NCI-H1417 treated with DMSO at 0.1 percent for 48 hours (cell line): ENCODE measurements at regions not wholly inside any gene's neighbourhood (a gene's known extent, or its start where the extent isn't known, plus 50 kb on each side); places are given as distances from the start of the nearest gene placed in this dataset.

Source experiments
- DNase-seq: peaks from one replicate; lab custom pipeline; 2025; lab: John Stamatoyannopoulos, UW

GRCh38 chr14:97395068-97395467 is 597.9 kb downstream of the VRK1 start:
- DNase-seq: no peak

DNA sequence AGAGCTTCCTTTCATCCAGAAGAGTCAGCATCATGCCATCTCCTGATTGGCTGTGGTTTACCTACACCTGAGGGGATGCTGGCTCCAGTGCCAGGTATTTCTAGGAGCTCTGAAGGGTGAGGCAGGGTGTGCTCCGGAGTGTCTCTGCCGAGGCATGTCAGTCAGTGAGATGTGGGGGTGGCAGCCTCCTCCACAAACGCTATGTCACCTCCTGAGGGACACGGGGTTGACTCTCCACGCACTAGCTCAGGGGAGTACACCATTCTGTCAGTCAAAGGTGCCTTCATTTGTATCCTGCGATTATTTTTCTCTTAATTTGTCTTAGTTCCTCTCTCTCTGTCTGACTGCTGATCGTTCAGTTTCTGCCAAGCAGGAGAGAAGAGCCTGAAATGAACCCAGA is 604.5 kb downstream of the VRK1 start:
- DNase-seq: no peak

DNA sequence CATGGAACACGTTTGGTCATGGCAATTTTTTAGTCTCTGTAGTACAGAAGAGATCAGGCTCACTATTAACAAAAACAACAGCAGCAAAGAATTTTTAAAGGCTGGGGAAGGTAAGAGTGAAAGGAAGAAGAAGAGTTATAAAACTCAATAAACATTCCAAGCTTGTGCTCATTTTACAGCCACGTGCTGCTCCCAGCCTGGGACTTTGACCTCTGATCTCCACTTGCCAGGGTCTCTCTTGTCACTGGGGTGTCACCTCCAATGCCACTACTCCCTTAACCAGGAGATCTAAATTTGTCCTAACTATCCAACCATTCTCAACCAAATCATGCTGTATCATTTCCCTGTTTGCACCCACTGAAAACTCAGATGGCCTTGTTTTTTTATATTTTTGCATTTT is 605.1 kb downstream of the VRK1 start:
- no peak for DNase-seq

DNA sequence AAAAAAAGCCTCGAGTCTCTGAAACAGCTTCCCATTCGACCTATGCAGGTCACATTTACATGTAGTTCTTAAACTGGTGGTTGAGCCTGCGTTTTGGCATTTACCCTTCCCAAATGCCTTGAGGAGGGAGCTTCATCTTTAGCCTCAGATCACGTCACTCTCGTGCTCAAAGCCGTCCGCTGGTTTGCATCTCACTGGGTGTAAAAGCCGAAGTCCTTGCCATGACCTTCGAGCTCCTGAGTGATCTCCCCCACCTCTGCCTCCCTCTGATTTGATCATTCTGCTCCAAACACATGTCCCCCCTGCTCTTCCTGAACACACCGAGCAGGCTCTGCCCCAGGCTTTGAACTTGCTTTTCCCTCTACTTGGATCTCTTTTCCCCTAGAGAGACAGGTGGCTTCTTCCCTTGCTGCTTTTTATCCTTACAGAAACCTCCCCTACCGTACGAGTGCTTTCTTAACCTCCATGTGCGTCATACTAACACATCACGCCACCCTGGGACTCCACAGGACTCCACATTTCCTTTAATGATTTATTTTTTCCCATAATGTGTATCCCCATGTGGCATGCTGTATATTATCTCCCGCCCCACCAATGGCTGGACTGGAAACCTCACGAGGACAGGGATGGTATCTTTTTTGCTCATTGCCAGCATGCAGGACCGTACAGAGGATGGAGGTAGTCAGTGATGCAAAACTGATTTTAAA is 610.7 kb downstream of the VRK1 start:
- DNase-seq: no peak

DNA sequence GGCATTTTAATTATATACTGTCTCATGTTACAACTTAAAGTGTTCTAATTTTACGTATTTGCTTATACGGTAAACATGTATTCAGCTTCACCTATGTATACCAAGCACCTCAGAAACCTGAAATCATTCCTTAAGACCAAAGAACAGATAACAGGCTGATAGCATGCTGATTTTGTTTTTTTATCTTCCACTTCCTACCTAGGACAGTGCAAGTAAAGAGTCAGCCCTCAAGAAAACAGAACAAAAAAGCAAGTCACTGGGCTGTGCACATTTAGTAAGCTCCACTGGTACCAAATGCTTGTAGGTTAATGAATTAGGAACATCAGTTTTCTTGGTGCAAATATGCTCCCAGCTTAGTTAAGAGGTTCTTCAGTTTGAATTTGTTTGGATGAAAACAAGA is 611.3 kb downstream of the VRK1 start:
- no peak for DNase-seq

GRCh38 chr14:97408937-97409815 is 612.0 kb downstream of the VRK1 start:
- no peak for DNase-seq

GRCh38 chr14:97410667-97411620 is 613.8 kb downstream of the VRK1 start:
- no peak for DNase-seq

- DNase-seq: no peak
These were observed 614.9 kb downstream of the VRK1 start for GRCh38 chr14:97411938-97412612.

GRCh38 chr14:97413022-97413539 is 615.9 kb downstream of the VRK1 start:
- no peak for DNase-seq

- DNase-seq: no peak
These were observed 617.0 kb downstream of the VRK1 start for GRCh38 chr14:97413966-97414717.

DNA sequence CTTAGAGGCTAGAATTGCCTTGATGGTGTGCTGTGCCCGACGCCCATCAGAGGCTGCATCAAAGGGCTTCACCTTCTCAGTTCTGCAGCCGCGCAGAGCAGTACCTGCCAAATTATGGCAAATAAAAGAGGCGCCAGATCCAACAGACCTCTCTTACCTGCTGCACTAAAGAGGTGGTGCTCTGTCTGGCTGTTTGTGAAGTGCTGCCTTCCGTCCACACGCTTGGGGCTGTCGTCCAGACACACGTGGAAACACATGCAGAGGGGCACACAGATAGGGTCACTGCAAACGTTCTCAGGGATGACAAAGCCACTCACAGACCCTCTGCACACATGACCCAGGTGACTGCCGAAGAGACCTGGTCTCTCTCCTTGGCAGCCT is 617.5 kb downstream of the VRK1 start:
- no peak for DNase-seq

DNA sequence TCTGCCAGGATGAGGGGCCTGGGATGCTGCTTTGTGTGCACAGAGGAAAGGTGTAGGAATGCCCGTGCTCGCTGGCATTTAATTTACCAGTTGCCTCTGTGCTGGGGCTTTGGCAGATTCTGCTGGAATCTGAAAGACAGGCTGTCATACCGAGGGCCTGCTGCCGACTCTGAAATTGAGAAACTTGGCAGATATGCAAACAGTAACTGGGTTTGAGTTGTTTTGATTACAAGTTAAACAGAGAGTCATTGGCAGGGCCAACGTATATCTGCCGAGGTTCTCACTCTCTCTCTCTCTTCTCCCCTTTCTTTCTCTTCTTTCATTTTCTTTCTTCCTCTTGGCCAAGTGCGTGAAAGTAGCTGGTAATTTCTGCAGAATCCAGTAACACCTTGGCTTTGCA is 618.7 kb downstream of the VRK1 start:
- no peak for DNase-seq

DNA sequence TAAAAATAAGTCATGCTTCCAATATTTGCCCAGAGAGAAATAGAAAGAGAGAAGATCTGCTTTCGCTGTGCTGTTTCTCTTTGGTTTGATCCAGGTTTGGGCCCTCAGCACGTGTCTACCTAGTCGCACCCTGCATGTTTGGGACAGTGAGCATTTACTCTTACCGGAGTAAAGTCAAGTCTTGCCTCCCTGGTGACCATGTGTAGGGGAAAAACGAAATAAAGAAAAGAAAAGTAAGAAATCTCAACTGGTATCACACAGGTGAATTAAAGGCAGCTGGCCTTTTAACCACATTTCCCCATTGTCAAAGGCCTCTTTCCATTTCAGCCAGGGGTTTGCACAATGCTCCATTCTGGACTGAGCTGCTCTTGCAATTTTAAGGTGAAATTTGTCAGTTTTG is 619.4 kb downstream of the VRK1 start:
- no peak for DNase-seq

GRCh38 chr14:97417331-97417730 is 620.1 kb downstream of the VRK1 start:
- no peak for DNase-seq

DNA sequence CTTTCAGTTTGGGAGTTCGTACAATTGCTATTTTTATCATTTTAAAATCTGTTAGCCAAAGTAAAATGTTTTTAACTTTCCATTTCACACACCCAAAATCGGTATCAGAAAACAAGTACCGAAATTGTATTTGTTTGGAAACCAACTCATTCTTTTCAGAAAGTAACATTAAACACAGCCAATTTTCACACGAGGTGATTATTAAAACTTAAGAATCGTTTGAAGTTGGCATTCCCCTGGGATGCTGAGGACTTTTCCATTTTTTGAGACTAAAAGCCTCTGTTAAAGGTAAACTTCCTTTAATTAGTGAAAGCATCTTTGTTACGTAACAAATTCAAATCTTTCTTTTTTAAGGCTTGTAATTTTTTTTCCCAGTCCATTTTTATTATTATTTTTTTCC is 623.0 kb downstream of the VRK1 start:
- DNase-seq: no peak

DNA sequence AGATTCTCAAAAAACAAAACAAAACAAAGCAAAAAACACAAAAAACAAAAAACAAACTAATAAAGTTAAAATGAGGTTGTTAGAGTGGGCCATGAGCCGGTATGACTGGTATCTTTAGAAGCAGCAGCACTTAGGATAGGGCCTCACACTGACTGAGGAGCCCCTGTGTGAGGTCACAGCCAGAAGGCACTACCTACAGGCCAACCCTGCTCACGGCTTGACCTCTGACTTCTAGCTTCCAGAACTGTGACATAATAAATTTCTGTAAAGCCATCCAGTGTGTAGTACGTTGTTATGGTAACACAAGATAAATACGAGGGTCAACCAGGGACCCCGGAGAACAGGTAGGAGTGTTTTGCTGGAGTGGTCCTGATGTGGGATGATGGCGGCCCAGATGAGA is 629.6 kb downstream of the VRK1 start:
- DNase-seq: no peak

- no peak for DNase-seq
These were observed 631.7 kb downstream of the VRK1 start for GRCh38 chr14:97428808-97429440.

DNA sequence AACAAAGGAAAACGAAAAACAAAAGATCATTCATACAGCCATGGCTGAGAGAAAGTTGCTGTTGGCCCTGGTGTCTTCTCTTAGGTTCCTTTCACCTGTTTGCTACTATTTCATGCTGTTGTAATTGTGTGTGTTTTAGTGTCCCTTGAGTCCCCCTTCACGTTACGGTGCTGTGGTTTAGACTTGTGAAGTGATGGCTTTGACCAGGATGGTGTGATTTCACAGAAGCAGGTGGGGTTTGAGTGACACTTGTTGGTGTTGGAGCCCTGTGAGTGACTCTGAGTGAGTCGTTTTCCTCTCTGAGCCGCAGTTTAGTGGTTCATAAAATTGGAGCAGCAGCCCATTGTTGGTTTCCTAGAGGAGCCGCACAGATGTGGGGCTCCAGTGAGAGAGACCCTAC is 635.4 kb downstream of the VRK1 start:
- DNase-seq: no peak

- no peak for DNase-seq
These were observed 644.7 kb downstream of the VRK1 start for GRCh38 chr14:97441740-97442362.

GRCh38 chr14:97442363-97442762 is 645.2 kb downstream of the VRK1 start:
- no peak for DNase-seq
